CD1c-positive myeloid dendritic cell (primary cell): ENCODE measurements at regions not wholly inside any gene's neighbourhood (a gene's known extent, or its start where the extent isn't known, plus 50 kb on each side); places are given as distances from the start of the nearest gene placed in this dataset.

ENCODE experiments used
- DNase-seq: peaks from one replicate; pipeline ENCODE4 v3.0.0-alpha.2; 2016; ENCODE audit errors: extremely low spot score

DNA sequence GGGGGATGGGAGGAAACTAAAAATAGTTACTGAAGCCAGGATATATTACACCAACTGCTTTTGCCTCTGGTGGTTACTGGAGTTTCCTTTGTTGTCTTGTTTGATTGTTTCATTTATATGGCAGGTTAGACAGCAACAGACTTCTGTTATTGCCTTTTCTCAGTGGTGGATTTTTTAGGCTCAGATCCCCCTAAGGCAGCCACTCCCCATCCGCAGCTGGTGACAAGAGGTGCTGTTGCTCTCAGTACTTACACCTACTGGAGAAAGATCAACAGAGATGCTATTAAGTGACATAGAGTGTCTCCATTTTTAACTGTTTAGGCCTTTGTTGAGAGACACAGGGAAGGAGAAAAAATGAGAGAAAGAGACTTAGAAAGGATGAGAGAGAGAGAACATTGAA is 552.1 kb downstream of the PKHD1 start:
- DNase-seq: no peak

- no peak for DNase-seq
Measured at GRCh38 chr6:51536728-51537127, 550.7 kb downstream of the PKHD1 start.

DNA sequence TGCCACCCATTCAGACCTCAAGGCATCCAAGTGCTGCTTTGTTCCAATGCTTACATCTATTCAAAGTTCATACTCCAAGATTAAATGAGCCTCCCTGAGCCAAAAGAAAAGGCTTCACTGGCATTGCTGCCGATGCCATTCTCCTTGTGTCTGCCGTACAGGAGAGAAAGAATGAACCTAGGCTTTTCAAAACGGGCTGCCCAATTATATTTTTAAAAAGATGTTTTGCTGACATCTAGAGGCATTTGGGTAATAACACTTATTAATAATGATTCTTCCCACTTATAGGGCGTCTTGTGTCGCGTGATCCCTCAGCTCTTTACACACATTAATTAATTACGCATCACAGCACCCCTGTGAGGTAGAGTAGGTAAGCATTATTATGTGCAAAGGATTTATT is 545.6 kb downstream of the PKHD1 start:
- DNase-seq: no peak

DNA sequence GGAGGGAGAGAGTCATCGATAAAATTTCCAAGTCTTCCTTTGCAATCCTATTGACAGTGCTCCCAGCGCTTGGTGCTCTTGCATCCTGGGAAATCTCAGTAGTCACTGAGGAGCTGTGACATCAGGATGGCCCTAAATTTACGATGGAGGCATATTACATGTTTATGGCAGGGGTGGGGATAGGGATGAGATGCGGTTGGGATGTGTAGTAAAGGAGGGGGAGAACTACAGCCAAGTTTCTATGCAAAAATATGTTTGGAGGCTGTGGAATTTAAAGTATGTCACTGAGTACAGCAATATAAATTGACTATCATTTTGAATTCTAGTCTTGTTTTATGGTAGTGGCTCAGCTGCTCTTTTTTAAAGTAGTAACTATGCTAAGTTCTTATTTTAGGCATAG is 544.9 kb downstream of the PKHD1 start:
- no peak for DNase-seq

DNA sequence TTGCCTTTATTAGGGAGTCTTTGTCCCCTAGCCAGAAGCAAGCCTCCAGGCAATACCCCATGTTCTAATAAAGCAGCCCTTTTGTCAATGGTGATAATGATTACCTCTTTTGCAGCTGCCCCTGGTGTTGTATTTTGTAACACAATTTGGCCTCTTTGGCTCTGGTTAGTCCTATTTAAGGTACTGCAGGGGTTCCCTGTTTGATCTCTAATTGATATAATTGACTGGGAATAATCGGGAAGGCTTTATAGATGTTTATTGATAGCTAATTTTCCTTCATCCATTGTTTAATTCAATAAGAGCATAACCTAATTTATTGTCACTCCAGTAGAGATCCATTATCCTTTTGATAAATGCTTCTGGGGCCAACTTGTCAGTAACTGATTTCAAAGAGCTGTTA is 537.2 kb downstream of the PKHD1 start:
- DNase-seq: no peak

GRCh38 chr6:51552435-51552834 is 535.0 kb downstream of the PKHD1 start:
- DNase-seq: no peak

GRCh38 chr6:51553246-51554015 is 534.0 kb downstream of the PKHD1 start:
- no peak for DNase-seq

DNA sequence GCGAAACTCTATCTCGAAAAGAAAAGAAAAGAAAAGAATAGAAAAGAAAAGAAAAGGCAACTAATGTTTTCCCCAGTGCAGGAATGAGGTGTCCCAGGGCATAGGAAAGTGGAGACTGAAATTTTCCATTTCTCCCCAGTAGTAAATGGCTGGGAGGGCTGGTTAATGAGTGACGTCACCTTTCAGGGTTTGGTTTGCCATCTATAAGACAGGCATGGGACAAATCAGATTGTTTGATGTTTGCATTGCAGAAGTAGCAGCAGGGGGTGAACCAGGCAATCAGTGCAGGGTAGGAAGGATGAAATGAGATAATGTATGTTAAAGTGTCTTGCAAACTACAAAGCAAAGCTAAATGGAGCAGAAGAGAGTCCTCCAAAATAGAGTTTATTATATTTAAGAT is 533.4 kb downstream of the PKHD1 start:
- DNase-seq: no peak

DNA sequence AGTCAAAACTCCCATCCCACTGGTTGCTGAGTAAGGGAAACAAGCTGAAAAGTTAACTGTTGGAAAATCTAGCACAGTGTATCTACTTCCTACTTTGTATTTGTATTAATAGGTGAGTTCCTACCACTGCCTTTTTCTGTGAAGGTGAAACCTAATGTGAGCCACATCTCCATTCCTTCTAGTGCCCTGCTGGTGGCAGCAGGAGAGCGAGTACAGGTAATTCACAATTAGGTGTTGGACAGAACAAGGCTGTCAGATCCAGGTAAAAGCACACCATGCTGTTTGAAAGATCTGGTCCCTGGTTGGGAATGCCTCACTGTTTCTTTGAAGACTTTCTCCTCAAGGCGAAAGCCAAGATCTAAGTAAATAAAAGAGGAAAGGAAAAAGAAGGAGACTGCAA is 528.4 kb downstream of the PKHD1 start:
- no peak for DNase-seq

DNA sequence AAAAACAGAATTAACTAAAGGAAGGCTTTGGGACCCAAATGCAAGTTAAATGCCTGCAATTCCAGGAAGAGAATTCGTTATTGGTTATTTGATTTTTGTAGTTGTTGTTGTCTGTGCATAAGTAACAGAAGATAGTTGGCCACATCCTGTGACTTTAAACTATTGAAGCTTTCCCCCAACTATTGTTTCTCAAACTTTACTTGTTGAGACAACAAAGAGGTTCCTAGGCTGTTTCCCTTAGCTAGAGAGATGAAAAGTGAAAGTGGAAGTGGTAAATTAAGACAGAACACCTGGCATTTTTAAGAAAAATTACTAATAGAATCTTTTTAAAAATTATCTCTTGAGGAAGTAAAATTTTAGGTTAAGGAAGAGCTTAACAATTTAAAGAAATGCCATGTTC is 525.2 kb downstream of the PKHD1 start:
- no peak for DNase-seq
